Fibroblast of lung (primary cell): ENCODE measurements at regions not wholly inside any gene's neighbourhood (a gene's known extent, or its start where the extent isn't known, plus 50 kb on each side); places are given as distances from the start of the nearest gene placed in this dataset.

Experiments
- EZH2 ChIP-seq: IDR thresholded peaks from 2 replicates; pipeline ENCODE4 v1.5.1; 2012; ENCODE audit warnings: low read length, control low read depth, mild to moderate bottlenecking; ENCODE audit errors: missing control alignments
- TF ChIP-seq, protein P1 (sequence below), 2 donors: IDR thresholded peaks in 1 of 2; conservative IDR thresholded peaks in 1 of 2; 1 replicate in 1 of 2; 2 replicates in 1 of 2; pipeline ENCODE4 v1.5.1; 2011 to 2012; ENCODE audit warnings: low read length in 2 of 2, control low read depth in 1 of 2, inconsistent platforms in 1 of 2, low read depth in 1 of 2, mild to moderate bottlenecking in 1 of 2

DNA sequence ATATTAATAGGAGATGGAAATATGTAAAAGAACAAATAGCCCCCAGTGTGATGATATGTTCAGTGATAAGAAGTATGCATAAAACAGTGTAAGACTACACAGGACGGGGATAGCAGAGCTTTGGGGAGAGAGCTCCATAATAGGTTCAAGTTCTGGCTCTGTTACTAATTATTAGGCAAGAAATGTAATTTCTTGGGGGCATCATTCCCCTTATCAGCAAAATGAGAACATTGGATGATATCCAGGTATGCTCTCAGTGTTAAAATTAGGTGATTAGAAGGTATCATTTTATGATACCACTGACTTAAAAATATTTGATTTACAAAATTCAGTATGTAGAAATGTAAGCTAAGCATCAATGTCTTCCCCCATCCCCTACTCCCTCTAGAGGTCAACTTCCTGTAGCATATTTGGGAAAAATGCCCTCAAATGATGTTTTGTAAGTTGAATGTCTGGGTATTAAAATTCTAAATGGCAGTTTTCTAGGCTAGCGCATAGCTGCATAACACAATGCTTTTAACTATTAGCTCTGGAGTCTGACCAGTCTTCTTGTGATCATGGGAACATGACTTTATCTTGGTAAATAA lies 585.7 kb upstream of the CAMK1G start:
- TF ChIP-seq, protein P1, sequence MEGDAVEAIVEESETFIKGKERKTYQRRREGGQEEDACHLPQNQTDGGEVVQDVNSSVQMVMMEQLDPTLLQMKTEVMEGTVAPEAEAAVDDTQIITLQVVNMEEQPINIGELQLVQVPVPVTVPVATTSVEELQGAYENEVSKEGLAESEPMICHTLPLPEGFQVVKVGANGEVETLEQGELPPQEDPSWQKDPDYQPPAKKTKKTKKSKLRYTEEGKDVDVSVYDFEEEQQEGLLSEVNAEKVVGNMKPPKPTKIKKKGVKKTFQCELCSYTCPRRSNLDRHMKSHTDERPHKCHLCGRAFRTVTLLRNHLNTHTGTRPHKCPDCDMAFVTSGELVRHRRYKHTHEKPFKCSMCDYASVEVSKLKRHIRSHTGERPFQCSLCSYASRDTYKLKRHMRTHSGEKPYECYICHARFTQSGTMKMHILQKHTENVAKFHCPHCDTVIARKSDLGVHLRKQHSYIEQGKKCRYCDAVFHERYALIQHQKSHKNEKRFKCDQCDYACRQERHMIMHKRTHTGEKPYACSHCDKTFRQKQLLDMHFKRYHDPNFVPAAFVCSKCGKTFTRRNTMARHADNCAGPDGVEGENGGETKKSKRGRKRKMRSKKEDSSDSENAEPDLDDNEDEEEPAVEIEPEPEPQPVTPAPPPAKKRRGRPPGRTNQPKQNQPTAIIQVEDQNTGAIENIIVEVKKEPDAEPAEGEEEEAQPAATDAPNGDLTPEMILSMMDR (conservative IDR thresholded peaks at IDR 0.05 in 1 of 2, IDR thresholded peaks at IDR 0.05 in 1 of 2; ENCODE audit: low read depth in 1 of 2, low read length in 2 of 2): peak; percentile 63 to 70
- TF ChIP-seq EZH2: no peak
